Progenitor cell of endocrine pancreas (in vitro differentiated cells): ENCODE measurements at regions not wholly inside any gene's neighbourhood (a gene's known extent, or its start where the extent isn't known, plus 50 kb on each side); places are given as distances from the start of the nearest gene placed in this dataset.
"Not testable (repeated sequence)": the region's sequence is repeated elsewhere in the genome, so short reads cannot be mapped to it uniquely, and the experiment has no call there.

Experiments
- DNase-seq: peaks from one replicate; pipeline ENCODE4 v3.0.0; 2021; ENCODE audit warnings: low spot score; ENCODE audit not compliant: unreplicated experiment
- H3K27ac Mint-ChIP-seq: 2 replicates; pipeline ENCODE4 v1.8.0; 2021; ENCODE audit warnings: mild to moderate bottlenecking, moderate library complexity, mixed read lengths
- H3K27me3 Mint-ChIP-seq: 2 replicates; pipeline ENCODE4 v1.8.0; 2021; ENCODE audit warnings: mixed read lengths
- H3K36me3 Mint-ChIP-seq: 2 replicates; pipeline ENCODE4 v1.8.0; 2022; ENCODE audit warnings: mixed read lengths; ENCODE audit not compliant: insufficient read depth
- H3K4me1 Mint-ChIP-seq: 2 replicates; pipeline ENCODE4 v1.8.0; 2021; ENCODE audit warnings: low read depth, mixed read lengths
- H3K4me3 Mint-ChIP-seq: 2 replicates; pipeline ENCODE4 v1.8.0; 2021; ENCODE audit warnings: low read depth, mild to moderate bottlenecking, moderate library complexity, mixed read lengths
- H3K9me3 Mint-ChIP-seq: 2 replicates; pipeline ENCODE4 v1.8.0; 2021; ENCODE audit warnings: low read depth, mixed read lengths
- CTCF ChIP-seq: fragments of 200-600 bp; sonication (generic); IDR thresholded peaks from one replicate; pipeline ENCODE4 v1.5.0; 2021; ENCODE audit warnings: antibody characterized with exemption, mild to moderate bottlenecking; ENCODE audit not compliant: unreplicated experiment

GRCh38 chr5:104081232-104081631, 518.6 kb upstream of the NUDT12 start:
- H3K27ac Mint-ChIP-seq: no peak overlapping the region

GRCh38 chr5:104080646-104081175, 518.1 kb upstream of the NUDT12 start:
- peaks cover 7% of the 10 kb centered on the region for H3K4me1 Mint-ChIP-seq
- no peaks in the 10 kb centered on the region for H3K36me3 Mint-ChIP-seq
- no peak overlapping the region for H3K27ac Mint-ChIP-seq
- H3K9me3 Mint-ChIP-seq: peaks cover 3% of the 10 kb centered on the region
- no peak overlapping the region for H3K4me3 Mint-ChIP-seq
- no peak for TF ChIP-seq CTCF
- DNase-seq: no peak
- no peaks in the 10 kb centered on the region for H3K27me3 Mint-ChIP-seq

More at GRCh38 chr5:104081232-104081631, 518.6 kb upstream of the NUDT12 start:
- no peak for TF ChIP-seq CTCF
- Mint-ChIP-seq H3K4me3 (no peak overlapping the region), H3K27me3 (no peaks in the 10 kb centered on the region), H3K36me3 (no peaks in the 10 kb centered on the region), H3K4me1 (peaks cover 7% of the 10 kb centered on the region), H3K9me3 (peaks cover 3% of the 10 kb centered on the region)
- no peak for DNase-seq

GRCh38 chr5:104079861-104080645, 517.5 kb upstream of the NUDT12 start:
- not testable (repeated sequence) for DNase-seq, H3K4me3 Mint-ChIP-seq

GRCh38 chr5:104071887-104072286, 509.3 kb upstream of the NUDT12 start:
- DNase-seq: no peak
- Mint-ChIP-seq H3K36me3 (no peaks in the 10 kb centered on the region), H3K27ac (no peak overlapping the region), H3K4me1 (no peaks in the 10 kb centered on the region), H3K9me3 (no peaks in the 10 kb centered on the region), H3K27me3 (no peaks in the 10 kb centered on the region), H3K4me3 (no peak overlapping the region)
- no peak for TF ChIP-seq CTCF

More at GRCh38 chr5:104079861-104080645, 517.5 kb upstream of the NUDT12 start:
- not testable (repeated sequence) for H3K27me3 Mint-ChIP-seq, H3K36me3 Mint-ChIP-seq, H3K4me1 Mint-ChIP-seq, H3K9me3 Mint-ChIP-seq, H3K27ac Mint-ChIP-seq

GRCh38 chr5:104062621-104063377, 500.2 kb upstream of the NUDT12 start:
- H3K27ac Mint-ChIP-seq: peak overlapping the region; percentile 94

More at GRCh38 chr5:104062621-104063377, 500.2 kb upstream of the NUDT12 start:
- H3K27me3 Mint-ChIP-seq: no peaks in the 10 kb centered on the region
- TF ChIP-seq CTCF: no peak
- H3K9me3 Mint-ChIP-seq: no peaks in the 10 kb centered on the region
- H3K4me3 Mint-ChIP-seq: peak overlapping the region; percentile 1
- DNase-seq: no peak
- H3K4me1 Mint-ChIP-seq: peaks cover 12% of the 10 kb centered on the region
- H3K36me3 Mint-ChIP-seq: no peaks in the 10 kb centered on the region
